ENCODE measurements at regions not wholly inside any gene's neighbourhood (a gene's known extent, or its start where the extent isn't known, plus 50 kb on each side); places are given as distances from the start of the nearest gene placed in this dataset.

GRCh38 chr11:45339729-45340519 lies 53.8 kb upstream of the SYT13 start:
- no CpG with 5 or more reads among the region's 26 CpGs for WGBS (ENCODE audit: extremely low coverage, insufficient read length, low lambda C conversion rate)
- no peak overlapping the region for H2BK20ac ChIP-seq (ENCODE audit: low read depth, low read length, poor library complexity, severe bottlenecking)
- H3K9ac ChIP-seq (ENCODE audit: extremely low read depth, insufficient read length, low read length) = no peak overlapping the region
- H3K23ac ChIP-seq (ENCODE audit: insufficient read length, low read depth, low read length) = no peak overlapping the region
- H3K18ac ChIP-seq (ENCODE audit: insufficient read length, low read depth, low read length) = no peak overlapping the region
- no peaks in the 10 kb centered on the region for H3K27me3 ChIP-seq (ENCODE audit: insufficient read depth, low read length)
- H3K9me3 ChIP-seq (ENCODE audit: control insufficient read depth, low read depth, low read length) = no peaks in the 10 kb centered on the region
- H3K79me2 ChIP-seq (ENCODE audit: insufficient read depth, low read length) = no peaks in the 10 kb centered on the region
- Mint-ChIP-seq H3K27ac (no peak overlapping the region), H3K9me3 (no peaks in the 10 kb centered on the region), H3K36me3 (ENCODE audit: insufficient read depth in 1 of 3, low read depth in 3 of 3) (no peaks in the 10 kb centered on the region), H3K27me3 (ENCODE audit: low read depth) (peaks cover 8% of the 10 kb centered on the region), H3K4me1 (peaks cover 25 to 42% of the 10 kb centered on the region in 2 experiments), H3K4me3 (peak overlapping the region; percentile 47 to 67)
- H3K56ac ChIP-seq (ENCODE audit: insufficient read length, low read depth, low read length) = no peak overlapping the region
- H2AFZ ChIP-seq (ENCODE audit: low read length) = no peak overlapping the region
- H2AK5ac ChIP-seq (ENCODE audit: insufficient read length, low read length) = no peak overlapping the region
- TF ChIP-seq CTCF (conservative IDR thresholded peaks at IDR 0.05) = peak; percentile 95
- H3K79me1 ChIP-seq (ENCODE audit: insufficient read depth, low read depth, low read length, poor library complexity, severe bottlenecking) = no peaks in the 10 kb centered on the region
- H2BK15ac ChIP-seq (ENCODE audit: low read depth, low read length) = no peak overlapping the region
- H3K23me2 ChIP-seq (ENCODE audit: insufficient read length, low read depth, low read length, poor library complexity, severe bottlenecking) = no peaks in the 10 kb centered on the region
- H3K14ac ChIP-seq (ENCODE audit: insufficient read depth, low read length) = no peak overlapping the region
- H4K5ac ChIP-seq (ENCODE audit: insufficient read length, low read depth, low read length) = no peak overlapping the region
- H4K8ac ChIP-seq (replicated peaks; ENCODE audit: insufficient read length, low read depth, low read length) = no peak overlapping the region
- no peak overlapping the region for H3K27ac ChIP-seq (ENCODE audit: insufficient read length, low read depth, low read length)
- no peak overlapping the region for H4K91ac ChIP-seq (ENCODE audit: insufficient read length, low read depth, low read length)
- no peaks in the 10 kb centered on the region for H4K20me1 ChIP-seq (ENCODE audit: control insufficient read depth, insufficient read depth, insufficient read length)
- no peak overlapping the region for H3K4ac ChIP-seq (ENCODE audit: low read depth, low read length)
- H2BK12ac ChIP-seq (ENCODE audit: insufficient read length, low read depth, low read length) = no peak overlapping the region
- no peak overlapping the region for H2BK120ac ChIP-seq (ENCODE audit: low read depth, low read length, poor library complexity, severe bottlenecking)
- no peaks in the 10 kb centered on the region for H3K4me1 ChIP-seq (ENCODE audit: insufficient read depth, low read length)
- DNase-seq = peak; percentile 98
- no peak overlapping the region for H3T11ph ChIP-seq (ENCODE audit: low read length)
- peak overlapping the region; percentile 45 for H3K4me2 ChIP-seq (ENCODE audit: insufficient read depth, insufficient read length, low read length)
- H2BK5ac ChIP-seq (ENCODE audit: insufficient read length, low read length) = no peak overlapping the region

Data from H9 (cell line).